Mesendoderm (in vitro differentiated cells): ENCODE measurements at regions not wholly inside any gene's neighbourhood (a gene's known extent, or its start where the extent isn't known, plus 50 kb on each side); places are given as distances from the start of the nearest gene placed in this dataset.
"Not testable (repeated sequence)": the region's sequence is repeated elsewhere in the genome, so short reads cannot be mapped to it uniquely, and the experiment has no call there.

Experiments
- DNase-seq: peaks from one replicate; pipeline ENCODE4 v3.0.0; 2013
- H2AK5ac ChIP-seq: 2 replicates; pipeline ENCODE4 v1.6.1; 2013; ENCODE audit warnings: low read length, inconsistent platforms
- H2BK120ac ChIP-seq: 2 replicates; pipeline ENCODE4 v1.6.1; 2013; ENCODE audit warnings: low read depth, mild to moderate bottlenecking, low read length, moderate library complexity, mixed read lengths
- H2BK15ac ChIP-seq: replicated peaks from 2 replicates; pipeline ENCODE4 v1.6.1; 2013; ENCODE audit warnings: low read depth, mild to moderate bottlenecking, moderate library complexity
- H2BK5ac ChIP-seq: 2 replicates; pipeline ENCODE4 v1.6.1; 2013; ENCODE audit warnings: low read length, inconsistent platforms
- H3K18ac ChIP-seq: 2 replicates; pipeline ENCODE4 v1.6.1; 2013; ENCODE audit warnings: mild to moderate bottlenecking, low read length, mixed read lengths
- H3K23ac ChIP-seq: one replicate; pipeline ENCODE4 v1.6.1; 2013; ENCODE audit warnings: low read length
- H3K27ac ChIP-seq: 2 replicates; pipeline ENCODE4 v1.5.1; 2013; ENCODE audit warnings: low read depth, mild to moderate bottlenecking, inconsistent platforms, low read length, moderate library complexity
- H3K27me3 ChIP-seq: 2 replicates; pipeline ENCODE4 v1.6.1; 2013; ENCODE audit warnings: low read length, control low read depth, mild to moderate bottlenecking, inconsistent platforms; ENCODE audit not compliant: insufficient read depth, poor library complexity
- H3K36me3 ChIP-seq: 2 replicates; pipeline ENCODE4 v1.6.1; 2013; ENCODE audit warnings: low read length, inconsistent platforms; ENCODE audit not compliant: control insufficient read depth, insufficient read depth
- H3K4ac ChIP-seq: one replicate; pipeline ENCODE4 v1.6.1; 2013; ENCODE audit warnings: low read depth, mild to moderate bottlenecking, low read length, moderate library complexity
- H3K4me1 ChIP-seq: 2 replicates; pipeline ENCODE4 v1.6.1; 2013; ENCODE audit warnings: low read depth, low read length, inconsistent platforms; ENCODE audit not compliant: control insufficient read depth
- H3K4me2 ChIP-seq: 2 replicates; pipeline ENCODE4 v1.6.1; 2013; ENCODE audit warnings: low read length
- H3K4me3 ChIP-seq: 2 replicates; pipeline ENCODE4 v1.5.1; 2013; ENCODE audit warnings: mild to moderate bottlenecking, low read length
- H3K56ac ChIP-seq: one replicate; pipeline ENCODE4 v1.6.1; 2013; ENCODE audit warnings: low read length
- H3K79me1 ChIP-seq: 2 replicates; pipeline ENCODE4 v1.6.1; 2013; ENCODE audit warnings: low read length, inconsistent platforms
- H3K79me2 ChIP-seq: 2 replicates; pipeline ENCODE4 v1.6.1; 2013; ENCODE audit warnings: mild to moderate bottlenecking, low read length; ENCODE audit not compliant: control insufficient read depth, insufficient read depth
- H3K9ac ChIP-seq: 2 replicates; pipeline ENCODE4 v1.6.1; 2013; ENCODE audit warnings: low read length, inconsistent platforms
- H4K5ac ChIP-seq: one replicate; pipeline ENCODE4 v1.6.1; 2013; ENCODE audit warnings: low read length
- H4K8ac ChIP-seq: one replicate; pipeline ENCODE4 v1.6.1; 2013; ENCODE audit warnings: low read depth, mild to moderate bottlenecking, control low read depth, low read length, moderate library complexity
- WGBS: extraction: QIAGEN DNeasy Blood & Tissue Kit; methylation state at CpG from one replicate; pipeline ENCODE4 v1.1.7; 2013; ENCODE audit warnings: low lambda C conversion rate, missing lambda C conversion rate; ENCODE audit not compliant: insufficient coverage; ENCODE audit errors: extremely low coverage; 5-methylcytosine and 5-hydroxymethylcytosine counted together

GRCh38 chr5:112554101-112554977 lies 135.3 kb upstream of the EPB41L4A start:
- no peak overlapping the region for H3K4ac ChIP-seq
- no peaks in the 10 kb centered on the region for H3K27me3 ChIP-seq
- no peak for DNase-seq
- H3K56ac ChIP-seq: no peak overlapping the region
- no peak overlapping the region for H2AK5ac ChIP-seq
- H2BK120ac ChIP-seq: no peak overlapping the region
- no CpG with 5 or more reads among the region's 13 CpGs for WGBS
- H2BK15ac ChIP-seq: no peak overlapping the region
- H3K23ac ChIP-seq: no peak overlapping the region
- H3K27ac ChIP-seq: no peak overlapping the region
- no peak overlapping the region for H4K8ac ChIP-seq
- H3K79me2 ChIP-seq: no peaks in the 10 kb centered on the region
- no peak overlapping the region for H3K9ac ChIP-seq
- no peaks in the 10 kb centered on the region for H3K79me1 ChIP-seq
- no peaks in the 10 kb centered on the region for H3K4me1 ChIP-seq
- no peaks in the 10 kb centered on the region for H3K36me3 ChIP-seq
- H3K4me2 ChIP-seq: no peak overlapping the region
- H3K18ac ChIP-seq: no peak overlapping the region
- no peak overlapping the region for H4K5ac ChIP-seq
- H3K4me3 ChIP-seq: no peak overlapping the region
- no peak overlapping the region for H2BK5ac ChIP-seq

GRCh38 chr5:112555197-112555596 lies 136.1 kb upstream of the EPB41L4A start:
- DNase-seq: no peak
- no peaks in the 10 kb centered on the region for H3K27me3 ChIP-seq
- H4K8ac ChIP-seq: no peak overlapping the region
- no peaks in the 10 kb centered on the region for H3K4me1 ChIP-seq
- no peak overlapping the region for H2AK5ac ChIP-seq
- H3K23ac ChIP-seq: no peak overlapping the region
- H4K5ac ChIP-seq: no peak overlapping the region
- WGBS: no CpG with 5 or more reads among the region's 2 CpGs
- no peaks in the 10 kb centered on the region for H3K79me2 ChIP-seq
- no peak overlapping the region for H3K27ac ChIP-seq
- H2BK5ac ChIP-seq: no peak overlapping the region
- no peak overlapping the region for H3K18ac ChIP-seq
- no peaks in the 10 kb centered on the region for H3K79me1 ChIP-seq
- no peak overlapping the region for H2BK15ac ChIP-seq
- no peak overlapping the region for H3K4me3 ChIP-seq
- H3K4ac ChIP-seq: no peak overlapping the region
- H2BK120ac ChIP-seq: no peak overlapping the region
- H3K36me3 ChIP-seq: no peaks in the 10 kb centered on the region
- H3K9ac ChIP-seq: no peak overlapping the region
- H3K56ac ChIP-seq: no peak overlapping the region
- H3K4me2 ChIP-seq: no peak overlapping the region

GRCh38 chr5:112555691-112556090 lies 136.6 kb upstream of the EPB41L4A start:
- no peaks in the 10 kb centered on the region for H3K27me3 ChIP-seq
- H4K5ac ChIP-seq: no peak overlapping the region
- no peak overlapping the region for H3K4me2 ChIP-seq
- H2BK120ac ChIP-seq: no peak overlapping the region
- no peak overlapping the region for H4K8ac ChIP-seq
- no peaks in the 10 kb centered on the region for H3K4me1 ChIP-seq
- H2BK5ac ChIP-seq: no peak overlapping the region
- H2AK5ac ChIP-seq: no peak overlapping the region
- H3K23ac ChIP-seq: no peak overlapping the region
- no peak overlapping the region for H3K56ac ChIP-seq
- no peak overlapping the region for H3K27ac ChIP-seq
- H2BK15ac ChIP-seq: no peak overlapping the region
- H3K18ac ChIP-seq: no peak overlapping the region
- no peak for DNase-seq
- H3K4ac ChIP-seq: no peak overlapping the region
- WGBS: no CpG with 5 or more reads among the region's 3 CpGs
- no peaks in the 10 kb centered on the region for H3K79me1 ChIP-seq
- no peaks in the 10 kb centered on the region for H3K36me3 ChIP-seq
- H3K79me2 ChIP-seq: no peaks in the 10 kb centered on the region
- H3K4me3 ChIP-seq: no peak overlapping the region
- no peak overlapping the region for H3K9ac ChIP-seq

GRCh38 chr5:112559501-112559900 lies 140.4 kb upstream of the EPB41L4A start:
- not testable (repeated sequence) for H4K8ac ChIP-seq, H3K4me3 ChIP-seq, H2BK15ac ChIP-seq, H2BK120ac ChIP-seq, H3K56ac ChIP-seq, H2AK5ac ChIP-seq, H3K23ac ChIP-seq, H3K79me1 ChIP-seq, H2BK5ac ChIP-seq, H3K27ac ChIP-seq, DNase-seq, H4K5ac ChIP-seq, H3K79me2 ChIP-seq, H3K18ac ChIP-seq, H3K4me2 ChIP-seq, H3K9ac ChIP-seq, H3K4me1 ChIP-seq, H3K36me3 ChIP-seq, H3K27me3 ChIP-seq, H3K4ac ChIP-seq
- no CpG with 5 or more reads among the region's 2 CpGs for WGBS

GRCh38 chr5:112560371-112560770 lies 141.3 kb upstream of the EPB41L4A start:
- H3K4me2 ChIP-seq: no peak overlapping the region
- no peak for DNase-seq
- H3K9ac ChIP-seq: no peak overlapping the region
- H3K56ac ChIP-seq: no peak overlapping the region
- no peak overlapping the region for H2BK15ac ChIP-seq
- no peaks in the 10 kb centered on the region for H3K79me2 ChIP-seq
- WGBS: no CpG with 5 or more reads among the region's 2 CpGs
- no peak overlapping the region for H2AK5ac ChIP-seq
- no peak overlapping the region for H4K8ac ChIP-seq
- no peak overlapping the region for H4K5ac ChIP-seq
- no peaks in the 10 kb centered on the region for H3K79me1 ChIP-seq
- no peak overlapping the region for H2BK5ac ChIP-seq
- no peaks in the 10 kb centered on the region for H3K4me1 ChIP-seq
- no peak overlapping the region for H3K23ac ChIP-seq
- no peak overlapping the region for H3K4ac ChIP-seq
- no peak overlapping the region for H3K18ac ChIP-seq
- no peak overlapping the region for H3K4me3 ChIP-seq
- H3K27ac ChIP-seq: no peak overlapping the region
- no peaks in the 10 kb centered on the region for H3K36me3 ChIP-seq
- no peak overlapping the region for H2BK120ac ChIP-seq
- H3K27me3 ChIP-seq: no peaks in the 10 kb centered on the region
